ENCODE measurements at regions not wholly inside any gene's neighbourhood (a gene's known extent, or its start where the extent isn't known, plus 50 kb on each side); places are given as distances from the start of the nearest gene placed in this dataset.
"Not testable (repeated sequence)": the region's sequence is repeated elsewhere in the genome, so short reads cannot be mapped to it uniquely, and the experiment has no call there.

- DNase-seq: no peak
Measured at GRCh38 chr10:44749151-44749550, 162.0 kb upstream of the TMEM72 start.

DNA sequence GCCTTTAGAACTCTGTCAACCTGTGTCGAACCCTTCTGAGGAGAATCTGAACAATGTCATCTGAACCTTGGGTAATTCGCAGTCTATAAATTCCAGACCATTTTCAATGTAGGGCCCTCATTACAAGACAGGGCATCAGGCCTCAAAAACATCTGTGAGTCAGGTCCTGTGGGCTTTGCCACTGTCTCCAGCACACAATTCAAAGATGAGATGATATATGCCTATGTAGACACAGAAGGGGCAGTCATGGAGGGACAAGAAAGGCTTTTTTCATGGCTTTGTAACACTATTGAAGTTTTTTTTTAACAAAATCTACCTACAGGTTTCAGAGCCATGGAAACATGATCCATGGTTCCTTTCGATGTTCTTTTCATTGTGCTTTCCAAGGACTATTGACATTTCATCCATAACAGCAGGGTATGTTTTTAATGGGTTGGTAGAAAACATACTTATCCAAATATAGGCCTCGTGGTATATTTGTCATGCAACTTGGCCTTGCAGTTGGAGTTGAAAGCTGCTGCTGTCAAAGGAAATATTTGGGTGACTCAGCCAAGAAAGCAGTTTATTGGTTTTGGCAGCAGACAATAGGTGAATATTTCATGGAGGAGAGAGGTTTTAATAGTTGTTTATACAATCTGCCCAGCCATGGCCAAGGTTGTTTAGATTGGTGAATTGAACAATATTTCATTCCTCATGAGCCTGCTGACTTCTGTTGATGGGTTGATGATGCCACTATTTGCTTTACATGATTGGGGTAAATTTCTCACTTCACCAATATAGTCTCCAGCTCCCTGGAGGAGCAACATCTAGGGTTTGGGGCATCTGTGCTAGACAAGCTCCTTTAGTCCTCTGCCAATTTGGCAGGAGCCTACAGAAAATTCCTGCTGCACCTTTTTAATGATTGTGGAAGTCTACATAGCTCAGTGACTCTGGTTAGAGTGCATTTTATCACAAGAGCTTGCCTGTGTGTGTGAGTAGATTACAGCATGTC, 158.4 kb upstream of the TMEM72 start:
- DNase-seq: peak; percentile 73

GRCh38 chr10:44754355-44754754, 156.8 kb upstream of the TMEM72 start:
- not testable (repeated sequence) for DNase-seq

DNA sequence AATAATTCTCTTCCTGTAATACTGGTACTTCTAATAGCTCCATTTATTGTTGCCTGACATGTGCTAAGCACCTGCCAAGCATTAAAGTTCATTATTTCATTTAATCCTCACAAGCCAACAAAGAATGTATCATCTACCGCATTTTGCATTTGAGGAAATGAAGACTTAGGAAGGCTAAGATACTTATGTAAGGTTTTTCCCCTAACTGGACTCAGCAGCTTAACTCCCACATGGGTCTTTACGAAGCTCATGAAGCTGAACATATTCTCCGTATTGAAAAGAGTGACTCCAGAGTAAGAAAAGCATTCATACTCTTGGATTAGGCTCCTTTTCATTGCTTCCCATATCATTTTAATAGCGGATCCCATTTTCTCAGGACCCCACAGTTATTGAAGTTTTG, 155.7 kb upstream of the TMEM72 start:
- DNase-seq: no peak

DNA sequence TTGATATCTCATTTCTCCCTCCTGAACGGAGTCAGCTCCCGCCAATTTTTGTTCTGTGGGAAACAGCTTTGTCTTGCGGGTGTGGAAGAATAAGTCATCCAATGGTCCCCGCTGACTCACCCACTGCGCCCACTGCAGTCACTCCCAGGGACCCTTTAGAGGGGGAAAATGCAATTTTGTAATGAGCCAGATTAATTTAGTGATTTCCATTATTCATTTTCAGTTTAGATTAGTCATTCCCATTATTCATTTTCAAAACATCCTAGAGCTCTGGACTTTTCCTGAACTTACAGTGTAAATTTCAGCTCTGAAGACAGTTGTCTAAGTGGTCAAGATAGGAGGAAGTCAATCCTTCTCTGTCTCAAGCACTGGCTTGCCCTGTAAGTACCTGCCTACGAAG, 154.9 kb upstream of the TMEM72 start:
- no peak for DNase-seq

GRCh38 chr10:44757551-44758205, 153.5 kb upstream of the TMEM72 start:
- DNase-seq: no peak

- no peak for DNase-seq
Measured at GRCh38 chr10:44759122-44759521, 152.0 kb upstream of the TMEM72 start.

GRCh38 chr10:44760513-44760912, 150.6 kb upstream of the TMEM72 start:
- DNase-seq: no peak

GRCh38 chr10:44761076-44761475, 150.1 kb upstream of the TMEM72 start:
- DNase-seq: peak; percentile 32

DNA sequence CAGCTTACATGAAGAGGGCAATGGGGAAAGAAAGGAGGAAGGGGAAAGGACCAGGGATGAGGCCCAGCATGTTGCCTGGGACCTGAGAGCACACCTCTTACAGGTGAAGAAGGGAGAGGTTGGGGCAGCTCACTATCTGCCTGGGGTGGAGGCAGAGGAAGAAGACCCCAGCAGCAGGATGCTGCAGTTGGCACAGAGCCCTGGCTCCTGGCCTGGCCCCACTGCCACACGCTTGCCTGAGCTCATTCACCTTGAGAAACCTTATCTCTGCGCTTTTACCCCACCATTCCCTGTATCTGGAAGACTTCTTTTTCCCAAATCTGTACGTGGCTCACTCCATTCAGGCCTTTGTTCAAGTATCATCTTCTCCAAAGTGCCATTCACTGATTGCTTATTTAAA, 147.8 kb upstream of the TMEM72 start:
- no peak for DNase-seq

- no peak for DNase-seq
Measured at GRCh38 chr10:44765299-44765698, 145.8 kb upstream of the TMEM72 start.

DNA sequence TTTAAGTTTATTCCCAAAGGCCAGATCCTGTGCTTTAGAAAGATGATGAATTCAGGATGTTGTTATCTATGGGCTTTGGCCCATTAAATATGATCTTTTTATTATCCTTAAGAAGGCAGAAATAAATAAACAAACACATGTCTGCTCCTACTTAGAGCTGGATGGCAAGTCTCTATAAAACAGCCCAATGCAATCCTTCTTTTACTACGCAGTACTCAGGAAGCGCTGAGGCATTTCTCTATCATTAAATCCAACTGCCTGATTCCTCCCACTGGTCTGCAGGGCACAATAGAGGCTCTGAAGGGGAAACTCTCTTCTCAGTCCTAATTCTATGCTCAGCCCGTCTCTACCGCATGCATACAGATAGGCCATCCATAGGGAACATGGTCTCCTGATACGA, 144.5 kb upstream of the TMEM72 start:
- no peak for DNase-seq

DNA sequence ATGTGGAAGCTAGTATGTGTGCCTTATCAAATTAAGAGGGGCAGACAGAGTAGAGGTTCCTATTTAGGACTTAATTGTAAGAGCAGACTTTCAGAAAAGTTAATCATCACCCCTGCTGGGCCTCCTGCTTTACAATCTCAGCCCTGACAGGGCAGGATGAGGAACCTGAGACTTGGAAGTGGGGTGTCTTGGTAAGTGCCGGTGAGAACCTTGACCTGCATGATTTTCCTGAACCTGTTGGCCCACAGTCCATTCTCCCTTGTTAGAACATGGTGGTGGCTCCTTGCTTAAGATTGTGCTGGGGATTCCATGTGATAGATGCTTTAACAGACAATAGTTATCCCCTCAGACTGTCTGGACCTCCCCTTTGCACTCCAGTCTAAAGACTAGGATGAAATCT, 141.7 kb upstream of the TMEM72 start:
- no peak for DNase-seq

DNA sequence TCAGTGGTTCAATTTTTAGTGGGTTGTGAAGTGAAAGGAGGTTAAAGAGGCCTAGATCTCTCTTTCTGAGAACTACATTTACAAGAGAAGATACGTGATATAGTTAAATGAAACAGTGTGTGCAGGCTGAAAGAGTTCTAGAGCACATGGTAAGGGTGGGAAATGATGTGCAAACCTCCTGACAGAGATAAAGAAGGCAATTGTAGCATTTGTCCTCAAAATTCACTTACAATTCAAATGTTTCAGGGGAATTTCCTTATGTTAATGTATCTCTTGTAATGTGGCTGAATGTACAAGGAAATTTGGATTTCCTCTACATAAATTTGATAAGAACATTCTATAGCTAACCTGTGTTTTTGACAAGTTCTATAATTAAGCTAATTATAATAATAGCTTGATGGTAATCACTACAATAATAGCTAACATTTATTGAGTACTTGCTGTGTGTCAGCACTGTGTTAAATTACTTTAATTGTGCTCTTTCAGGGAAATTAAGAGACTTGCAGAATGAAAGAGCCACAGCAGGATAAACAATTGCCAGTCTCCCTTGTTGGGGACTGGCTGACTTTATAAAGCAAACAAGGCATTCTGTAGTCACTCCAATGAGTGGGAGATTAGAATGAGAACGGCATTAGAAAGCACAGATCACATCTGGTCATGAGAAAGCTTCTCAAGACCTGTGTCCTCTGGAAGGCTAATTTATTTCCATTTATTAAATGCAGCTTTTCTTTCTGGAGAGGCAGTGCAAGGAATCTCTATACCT, 139.7 kb upstream of the TMEM72 start:
- no peak for DNase-seq

DNA sequence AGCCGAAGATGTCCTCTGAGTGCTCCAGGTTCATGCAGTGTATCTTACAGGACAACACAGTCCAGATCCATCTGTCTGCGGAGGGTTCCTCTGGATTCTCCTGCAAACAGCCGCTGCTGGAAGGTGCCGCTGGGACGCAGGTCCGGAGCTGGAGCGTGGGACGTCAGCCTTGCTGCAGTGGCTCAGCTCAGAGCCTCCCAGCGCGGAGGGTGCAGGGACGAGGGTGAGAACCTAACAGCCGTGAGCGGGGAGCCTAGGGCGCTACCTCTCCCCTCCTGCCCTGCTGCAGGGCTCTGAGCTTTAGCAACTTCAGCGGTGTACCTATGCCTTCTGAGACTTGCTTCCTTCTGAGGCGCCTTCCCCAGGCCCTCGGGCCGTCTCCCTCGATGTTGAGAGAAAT, 137.6 kb upstream of the TMEM72 start:
- no peak for DNase-seq

- DNase-seq: no peak
Measured at GRCh38 chr10:44774676-44775401, 136.3 kb upstream of the TMEM72 start.

DNA sequence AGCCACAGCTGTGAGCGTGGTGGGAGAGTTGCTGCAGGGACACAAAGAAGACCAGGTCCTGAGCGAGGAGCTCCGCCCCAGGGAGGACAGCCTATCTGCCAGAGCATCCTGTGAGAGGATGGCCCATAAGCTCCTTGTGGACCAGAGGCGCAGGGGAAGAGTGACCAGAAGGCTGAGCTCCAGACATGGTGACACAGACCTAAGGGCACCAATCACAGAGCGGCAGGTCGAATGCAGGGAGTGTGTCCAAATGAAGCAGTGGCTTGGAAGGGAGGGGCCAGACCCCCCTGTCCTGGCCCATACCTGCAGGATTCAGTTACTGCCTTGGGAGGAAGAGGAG, 135.8 kb upstream of the TMEM72 start:
- no peak for DNase-seq

DNA sequence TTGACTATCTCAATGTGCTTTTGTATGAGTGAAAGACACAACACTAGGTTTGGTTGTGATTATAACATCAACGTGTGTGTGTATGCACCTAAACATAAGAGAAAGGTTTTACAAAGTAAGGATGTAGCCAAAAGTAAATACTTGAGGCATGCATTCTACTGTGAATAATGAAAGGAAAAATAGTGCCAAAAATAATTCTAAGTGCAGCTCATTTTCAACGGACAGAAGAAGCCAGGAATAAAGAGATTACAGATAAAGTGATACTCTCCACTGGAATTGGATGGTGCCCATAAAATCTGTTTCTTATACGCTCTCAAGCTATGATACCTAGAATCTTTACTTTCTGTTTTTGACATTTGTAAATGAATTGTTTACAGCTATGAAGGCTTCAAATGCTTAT, 135.0 kb upstream of the TMEM72 start:
- DNase-seq: no peak

DNA sequence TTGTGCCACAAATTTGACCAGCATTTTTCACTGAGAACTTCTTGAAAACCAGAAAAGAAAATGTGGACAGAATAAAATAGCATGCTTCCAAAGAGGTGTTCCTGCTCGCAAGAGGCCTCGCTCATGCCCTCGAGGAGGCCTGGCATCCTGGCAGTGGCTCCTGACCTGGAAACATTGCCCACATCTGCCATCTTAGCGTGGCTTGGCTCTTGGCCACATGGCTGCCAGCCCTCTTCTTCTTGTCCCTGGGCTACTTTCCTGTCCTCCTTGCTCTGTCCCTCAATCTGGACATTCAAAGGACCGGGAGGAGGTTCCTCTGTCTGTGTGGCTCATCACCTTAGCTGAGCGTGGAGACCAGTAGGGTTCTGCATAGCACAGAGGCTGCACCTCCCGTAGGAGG, 131.6 kb upstream of the TMEM72 start:
- no peak for DNase-seq

- DNase-seq: no peak
Measured at GRCh38 chr10:44780426-44780825, 130.7 kb upstream of the TMEM72 start.

- DNase-seq: no peak
Measured at GRCh38 chr10:44781131-44781530, 130.0 kb upstream of the TMEM72 start.

DNA sequence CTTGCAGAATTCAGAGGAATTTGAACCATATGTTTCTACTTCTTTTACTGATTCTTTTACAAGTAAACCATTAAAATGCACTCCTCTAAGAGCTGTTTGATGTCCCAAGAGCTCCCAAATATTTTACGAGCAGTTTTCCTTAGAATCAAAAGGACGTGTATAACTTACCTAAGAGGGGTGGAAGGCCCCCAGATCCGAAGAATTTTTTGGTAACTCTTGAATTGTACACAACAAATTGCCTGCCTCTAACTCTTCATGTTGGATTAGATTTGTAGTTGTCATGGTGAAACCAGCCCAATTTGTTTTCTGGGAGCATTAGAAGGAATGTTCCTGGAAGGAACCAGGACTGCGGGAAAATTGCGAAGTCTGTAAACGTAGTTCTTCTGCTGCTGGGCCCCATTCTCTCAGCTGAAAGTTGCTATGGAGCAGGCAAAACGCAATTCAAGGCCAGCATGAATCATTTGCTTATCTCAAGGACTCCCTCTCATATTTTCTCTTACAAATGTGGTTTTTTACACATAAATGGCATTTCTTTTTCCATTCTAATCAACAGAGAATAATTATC, 124.8 kb upstream of the TMEM72 start:
- DNase-seq: no peak
